AG09309 (cell line): ENCODE measurements at regions not wholly inside any gene's neighbourhood (a gene's known extent, or its start where the extent isn't known, plus 50 kb on each side); places are given as distances from the start of the nearest gene placed in this dataset.

Source experiments
- DNase-seq: peaks from one replicate; pipeline ENCODE4 v3.0.0-alpha.2; 2010; ENCODE audit warnings: low read depth
- H3K4me3 ChIP-seq: 2 replicates; pipeline ENCODE4 v1.5.1; 2011; ENCODE audit warnings: mild to moderate bottlenecking, low read depth, low read length, moderate library complexity; ENCODE audit not compliant: control insufficient read depth
- TF ChIP-seq, protein P1 (sequence below): IDR thresholded peaks from 2 replicates; pipeline ENCODE4 v1.5.1; 2011; ENCODE audit warnings: mild to moderate bottlenecking, low read depth, low read length, inconsistent platforms; ENCODE audit not compliant: insufficient read depth, control insufficient read depth; ENCODE audit errors: missing control alignments

DNA sequence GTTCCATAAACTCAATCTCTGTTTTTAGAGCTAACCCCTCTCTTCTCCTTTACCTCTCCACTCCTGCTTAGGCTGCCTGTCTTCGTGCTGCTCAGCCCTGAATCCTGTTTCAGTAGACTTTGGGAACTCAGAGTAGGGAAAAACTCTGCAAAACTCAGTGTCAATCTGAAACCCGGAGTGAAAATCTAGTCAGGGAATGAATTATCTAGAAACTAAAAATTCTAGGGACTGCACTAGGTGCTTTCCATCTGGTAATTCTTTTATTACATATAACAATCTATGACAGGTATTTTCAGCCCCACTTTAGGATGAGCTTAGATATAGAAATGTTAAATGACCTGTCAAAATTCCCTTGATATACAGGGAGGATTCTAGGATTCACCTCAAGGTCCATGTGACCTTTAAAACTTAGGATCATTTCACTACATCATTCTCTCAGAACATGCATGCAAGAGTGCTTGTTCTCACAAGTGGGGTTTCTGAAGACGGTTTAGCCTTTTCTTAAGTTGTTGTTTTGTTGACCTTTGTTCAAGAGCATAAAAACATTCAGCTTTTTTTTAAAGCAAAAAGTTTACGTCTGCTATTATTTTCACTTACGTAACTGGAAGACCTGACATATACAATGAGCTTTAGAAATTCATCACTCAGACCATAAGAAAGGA lies 108.2 kb upstream of the MBNL1 start:
- DNase-seq = no peak
- no peak overlapping the region for H3K4me3 ChIP-seq
- TF ChIP-seq, protein P1, sequence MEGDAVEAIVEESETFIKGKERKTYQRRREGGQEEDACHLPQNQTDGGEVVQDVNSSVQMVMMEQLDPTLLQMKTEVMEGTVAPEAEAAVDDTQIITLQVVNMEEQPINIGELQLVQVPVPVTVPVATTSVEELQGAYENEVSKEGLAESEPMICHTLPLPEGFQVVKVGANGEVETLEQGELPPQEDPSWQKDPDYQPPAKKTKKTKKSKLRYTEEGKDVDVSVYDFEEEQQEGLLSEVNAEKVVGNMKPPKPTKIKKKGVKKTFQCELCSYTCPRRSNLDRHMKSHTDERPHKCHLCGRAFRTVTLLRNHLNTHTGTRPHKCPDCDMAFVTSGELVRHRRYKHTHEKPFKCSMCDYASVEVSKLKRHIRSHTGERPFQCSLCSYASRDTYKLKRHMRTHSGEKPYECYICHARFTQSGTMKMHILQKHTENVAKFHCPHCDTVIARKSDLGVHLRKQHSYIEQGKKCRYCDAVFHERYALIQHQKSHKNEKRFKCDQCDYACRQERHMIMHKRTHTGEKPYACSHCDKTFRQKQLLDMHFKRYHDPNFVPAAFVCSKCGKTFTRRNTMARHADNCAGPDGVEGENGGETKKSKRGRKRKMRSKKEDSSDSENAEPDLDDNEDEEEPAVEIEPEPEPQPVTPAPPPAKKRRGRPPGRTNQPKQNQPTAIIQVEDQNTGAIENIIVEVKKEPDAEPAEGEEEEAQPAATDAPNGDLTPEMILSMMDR = no peak

DNA sequence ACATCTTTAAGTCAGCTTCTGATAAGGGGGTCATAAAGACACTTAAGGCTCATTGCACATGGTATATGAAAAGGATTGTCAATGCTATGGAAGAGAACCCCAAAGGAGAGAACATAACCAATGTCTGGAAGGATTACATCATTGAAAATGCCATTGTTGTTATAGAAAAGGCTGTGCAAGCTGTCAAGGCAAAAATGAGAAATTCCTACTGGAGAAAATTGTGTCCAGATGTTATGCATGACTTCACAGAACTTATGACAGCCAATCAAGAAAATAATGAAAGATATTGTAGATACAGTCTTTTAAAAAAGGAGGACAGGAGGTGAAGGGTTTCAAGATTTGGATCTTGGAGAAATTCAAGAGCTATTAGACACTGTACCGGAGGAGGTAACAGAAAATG lies 96.3 kb upstream of the MBNL1 start:
- no peak overlapping the region for H3K4me3 ChIP-seq
- TF ChIP-seq, protein P1 = no peak
- DNase-seq = no peak

DNA sequence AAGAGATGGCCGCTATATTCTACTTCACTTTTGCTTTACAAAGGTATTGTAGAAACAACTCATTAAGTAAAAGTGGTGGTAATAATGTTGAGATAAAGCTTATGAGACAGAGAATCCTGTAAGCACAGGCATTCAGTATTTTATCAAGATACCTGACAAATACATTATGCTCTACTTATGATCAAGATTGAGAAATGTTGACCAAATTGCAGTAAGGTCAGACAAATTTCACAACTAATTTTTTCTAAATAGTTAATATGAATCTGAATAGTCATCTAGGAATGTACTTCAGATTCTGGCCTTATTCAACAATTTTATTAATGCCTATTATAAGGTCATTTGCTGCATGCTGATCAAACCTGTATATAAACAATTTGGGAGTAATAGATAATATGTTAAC lies 95.1 kb upstream of the MBNL1 start:
- TF ChIP-seq, protein P1 = no peak
- H3K4me3 ChIP-seq = no peak overlapping the region
- no peak for DNase-seq

DNA sequence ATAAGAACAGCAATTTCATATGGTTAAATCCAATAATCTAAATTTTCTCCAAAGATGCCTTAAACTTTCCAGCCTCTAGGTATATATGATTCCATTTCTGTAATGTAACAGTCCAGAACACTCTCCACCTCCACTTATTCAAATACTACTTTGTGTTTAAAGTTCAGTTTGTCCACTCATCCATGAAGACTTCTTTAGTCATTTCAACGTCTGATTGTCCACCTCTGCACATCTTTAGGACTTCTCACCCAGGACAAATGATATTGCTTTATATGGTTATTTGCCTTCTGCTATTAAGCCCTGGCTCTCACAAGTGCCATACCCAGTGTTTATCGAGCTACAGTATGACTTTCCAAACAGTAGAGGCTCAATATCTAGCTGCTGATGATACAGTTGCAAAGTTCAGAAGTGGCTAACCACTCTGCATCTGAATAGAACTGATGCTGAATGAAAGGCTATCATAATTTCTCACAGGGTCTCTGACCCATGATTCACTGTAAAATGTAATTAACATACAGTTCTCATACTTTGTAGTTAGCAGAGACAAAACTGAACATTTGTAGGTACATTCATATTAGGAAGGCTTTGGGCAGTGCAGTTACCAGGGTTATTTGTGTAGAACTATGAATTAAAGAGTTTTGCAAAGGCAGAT lies 93.7 kb upstream of the MBNL1 start:
- TF ChIP-seq, protein P1 = no peak
- no peak overlapping the region for H3K4me3 ChIP-seq
- no peak for DNase-seq

DNA sequence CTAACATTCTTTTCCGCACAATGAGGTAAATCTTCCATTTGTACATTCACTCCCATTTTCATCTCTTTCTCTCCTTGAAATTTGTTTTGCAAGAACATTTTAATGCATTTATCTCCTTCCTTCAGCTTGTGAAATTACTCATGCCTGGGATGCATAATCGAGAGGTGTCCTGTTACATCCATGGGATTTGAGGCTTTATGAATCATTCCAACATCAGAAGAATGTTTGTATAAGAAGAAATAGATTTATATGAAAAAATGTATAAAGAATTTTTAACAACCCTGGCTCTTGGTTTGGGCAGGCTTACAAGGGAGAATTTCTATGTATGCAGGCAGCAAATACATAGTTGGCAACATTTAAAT lies 93.2 kb upstream of the MBNL1 start:
- DNase-seq = peak; percentile 82
- H3K4me3 ChIP-seq = no peak overlapping the region
- TF ChIP-seq, protein P1 = no peak

DNA sequence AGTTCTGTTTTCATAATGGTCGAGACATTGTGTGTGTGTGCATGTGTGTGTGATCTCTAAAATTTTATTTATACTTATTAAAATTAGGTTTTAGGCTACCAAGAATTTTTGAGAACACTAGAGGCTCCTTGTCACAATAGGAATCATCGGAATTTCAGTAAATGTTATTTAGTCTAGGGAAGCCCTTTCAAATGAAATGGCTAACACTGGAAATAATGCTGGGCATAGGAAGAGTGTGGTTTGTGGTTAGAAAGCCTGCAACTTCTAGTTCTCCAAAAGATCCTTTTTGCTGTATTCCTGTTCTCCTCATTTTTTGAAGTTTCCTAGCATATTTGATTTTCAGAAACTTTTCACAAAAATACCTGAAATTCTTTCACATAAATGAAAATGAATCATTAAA lies 92.5 kb upstream of the MBNL1 start:
- TF ChIP-seq, protein P1 = no peak
- DNase-seq = no peak
- no peak overlapping the region for H3K4me3 ChIP-seq
